HG03103 (cell line): ENCODE measurements at regions not wholly inside any gene's neighbourhood (a gene's known extent, or its start where the extent isn't known, plus 50 kb on each side); places are given as distances from the start of the nearest gene placed in this dataset.

Source experiments
- ATAC-seq: cut with Tn5 transposase; IDR thresholded peaks from one replicate; pipeline ENCODE4 v1.9.1; 2021; ENCODE audit warnings: low read depth; ENCODE audit not compliant: unreplicated experiment

DNA sequence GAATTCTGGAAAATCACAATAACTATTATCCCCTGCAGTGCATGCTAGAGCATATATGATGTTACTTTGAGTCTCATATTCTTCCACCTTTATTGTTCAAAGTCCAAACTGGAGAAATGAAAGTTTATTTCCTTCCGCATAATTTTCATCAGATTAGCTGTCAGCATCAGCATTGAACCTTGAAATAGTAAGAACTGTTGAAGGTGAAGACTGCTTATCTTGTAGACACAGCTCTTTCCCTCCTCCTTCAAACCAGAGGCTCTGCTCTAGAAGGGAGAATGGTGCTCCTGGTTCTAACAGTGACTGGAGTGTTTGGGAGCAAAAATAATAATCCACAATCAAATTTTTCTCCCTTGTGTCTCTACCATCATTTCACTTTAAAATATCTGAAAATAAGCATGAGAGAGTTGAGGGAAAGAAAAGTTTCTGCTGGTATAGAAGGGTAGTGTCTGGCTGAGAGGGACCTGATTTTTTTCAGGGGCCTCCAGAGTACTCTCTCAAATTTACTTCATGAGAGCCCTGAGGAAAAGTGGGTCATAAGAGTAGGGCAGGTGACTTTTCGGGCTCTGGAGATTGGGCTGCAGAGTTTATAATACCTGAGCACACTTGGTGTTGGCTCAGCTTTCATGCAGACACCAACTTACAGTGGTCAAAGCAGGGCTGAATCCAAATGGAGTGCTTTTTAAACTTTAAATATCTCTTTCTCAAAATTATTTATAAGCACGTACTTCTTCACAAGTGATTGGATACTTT, 170.4 kb downstream of the ZDHHC21 start:
- no peak for ATAC-seq

DNA sequence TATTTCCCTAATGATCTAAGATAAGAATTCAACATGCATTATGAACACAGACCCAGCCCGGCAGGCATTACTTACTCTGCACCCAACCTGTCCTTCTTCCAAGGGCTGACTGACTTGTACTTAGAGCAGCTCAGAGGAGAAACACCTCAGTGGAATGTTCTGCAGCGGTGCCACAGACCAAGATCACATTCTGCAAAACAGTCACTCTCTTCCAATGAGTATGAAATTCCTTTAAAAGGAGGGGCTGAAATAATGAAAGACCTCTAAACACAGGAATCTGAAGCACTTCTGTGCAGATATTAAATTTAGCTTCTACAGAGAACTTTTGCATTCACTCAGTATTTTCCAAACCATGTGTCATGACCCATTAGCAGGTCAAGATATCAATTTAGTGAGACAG, 172.9 kb downstream of the ZDHHC21 start:
- ATAC-seq, result no peak

DNA sequence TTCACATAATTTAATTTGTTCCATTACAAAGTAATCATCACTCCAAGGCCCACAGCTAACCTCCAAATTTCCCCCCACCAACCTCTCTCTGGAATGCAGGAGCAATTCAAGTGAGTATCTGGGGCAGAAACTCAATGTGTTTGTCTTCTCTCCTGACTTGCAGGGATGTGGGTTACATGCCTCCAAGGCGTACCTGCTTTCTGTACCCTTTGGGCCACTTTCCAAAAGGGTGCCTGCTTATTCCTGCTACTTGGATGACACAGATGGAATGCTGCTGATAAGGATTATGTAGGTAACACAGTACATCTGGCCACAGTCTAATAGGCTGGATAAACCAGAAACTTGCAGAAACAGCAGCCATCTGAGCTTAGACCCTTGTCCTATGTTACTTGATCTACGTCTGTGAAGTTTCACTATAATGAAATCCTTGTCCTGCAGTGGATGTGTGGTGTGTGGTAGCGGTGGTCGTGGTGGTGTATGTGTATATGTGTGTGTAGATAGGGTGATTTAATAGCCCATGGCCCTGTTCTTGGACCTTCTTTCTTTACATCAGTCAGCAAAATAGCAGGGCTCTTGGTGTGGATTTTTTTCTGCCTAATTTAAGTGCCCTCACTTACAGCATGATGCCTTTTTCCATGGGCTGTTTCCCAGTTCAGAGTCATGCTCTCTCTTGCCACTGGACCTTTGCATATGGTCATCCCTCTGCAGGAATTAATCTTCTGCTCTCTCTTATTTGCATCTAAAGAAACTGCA, 175.9 kb downstream of the ZDHHC21 start:
- no peak for ATAC-seq

DNA sequence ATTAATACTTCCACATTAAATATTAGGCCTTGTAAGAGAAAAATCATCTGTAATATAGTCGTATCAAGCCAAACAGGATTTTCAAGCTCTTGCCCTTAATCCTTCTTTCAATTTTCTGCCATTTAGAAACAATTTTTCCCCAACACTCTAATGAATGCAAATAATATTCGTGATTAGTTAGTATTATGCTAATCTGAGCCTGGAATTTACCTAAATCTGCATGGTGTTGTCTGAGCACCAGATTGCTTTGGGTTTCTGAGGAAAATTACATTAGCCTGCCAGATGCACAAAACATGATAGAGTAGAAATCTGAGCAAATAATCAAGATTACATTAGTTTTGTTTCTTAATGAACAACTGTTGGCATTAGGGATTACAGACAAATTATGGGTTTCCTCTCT, 176.6 kb downstream of the ZDHHC21 start:
- no peak for ATAC-seq

DNA sequence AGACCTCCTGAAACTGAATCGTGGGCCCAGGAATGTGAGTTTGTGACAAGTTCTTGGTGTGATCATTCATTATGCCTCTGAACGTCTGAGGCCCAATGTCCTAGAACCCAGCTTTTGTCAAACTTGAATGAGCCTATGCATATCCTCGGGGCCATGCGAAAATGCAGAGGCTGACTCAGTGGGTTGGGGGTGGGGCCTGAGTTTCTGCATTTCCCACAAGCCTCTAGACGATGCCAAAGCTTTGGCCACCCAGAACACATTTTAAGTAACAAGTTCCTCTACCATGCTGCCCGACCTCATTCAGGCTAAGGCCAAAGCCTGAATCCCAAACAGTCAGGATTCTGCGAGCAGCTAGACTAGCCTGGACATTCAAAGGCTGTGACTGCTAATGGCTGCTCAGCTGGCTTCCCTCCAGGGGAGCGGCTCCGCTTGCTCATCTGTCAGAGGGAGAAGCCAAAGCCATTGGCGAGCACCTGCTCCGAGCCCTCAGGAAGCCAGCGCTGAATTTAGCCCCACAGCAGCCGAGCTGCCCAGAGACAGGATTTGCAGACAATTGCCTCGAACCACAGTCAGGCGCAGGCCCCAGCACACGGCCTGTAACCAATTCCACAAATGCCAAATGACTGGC, 177.5 kb downstream of the ZDHHC21 start:
- ATAC-seq, result no peak

DNA sequence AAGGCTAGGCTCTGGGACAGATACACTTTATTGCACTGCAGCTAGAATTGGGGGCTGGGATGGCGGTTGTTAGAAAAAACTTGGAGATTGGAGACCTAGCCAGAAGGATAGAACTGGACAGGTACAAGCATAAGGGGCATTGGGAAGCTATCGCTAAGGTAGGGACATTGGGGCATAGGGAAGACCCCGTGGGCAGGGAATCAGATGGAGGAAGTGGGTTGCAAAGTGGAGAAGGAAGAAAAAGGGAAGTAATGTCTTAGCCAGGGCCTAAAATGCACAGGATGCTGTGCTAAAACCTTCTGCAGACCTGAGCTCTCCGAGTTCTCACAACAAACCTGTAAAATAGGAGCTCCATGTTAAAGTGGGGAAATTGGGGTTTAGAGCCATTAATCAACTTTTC, 178.2 kb downstream of the ZDHHC21 start:
- ATAC-seq, result no peak

DNA sequence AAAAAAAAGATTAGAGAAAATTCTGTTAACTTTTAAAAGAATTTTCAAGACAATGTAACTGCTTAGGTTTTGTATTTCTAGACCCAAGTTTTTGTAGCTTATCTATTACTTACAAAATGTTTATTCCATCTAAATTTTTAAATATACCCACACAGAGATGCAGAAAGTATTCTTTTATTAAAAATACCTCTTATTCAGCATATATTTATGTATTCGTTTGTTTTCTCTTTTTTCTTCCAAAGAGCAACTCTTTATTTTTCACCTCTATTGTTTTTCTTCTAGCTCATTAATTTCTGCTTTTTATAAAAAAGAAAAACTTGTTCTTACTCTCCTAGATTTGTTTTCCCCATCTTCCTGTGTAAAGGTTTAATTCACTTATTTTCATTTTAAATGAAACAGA, 180.3 kb downstream of the ZDHHC21 start:
- no peak for ATAC-seq

DNA sequence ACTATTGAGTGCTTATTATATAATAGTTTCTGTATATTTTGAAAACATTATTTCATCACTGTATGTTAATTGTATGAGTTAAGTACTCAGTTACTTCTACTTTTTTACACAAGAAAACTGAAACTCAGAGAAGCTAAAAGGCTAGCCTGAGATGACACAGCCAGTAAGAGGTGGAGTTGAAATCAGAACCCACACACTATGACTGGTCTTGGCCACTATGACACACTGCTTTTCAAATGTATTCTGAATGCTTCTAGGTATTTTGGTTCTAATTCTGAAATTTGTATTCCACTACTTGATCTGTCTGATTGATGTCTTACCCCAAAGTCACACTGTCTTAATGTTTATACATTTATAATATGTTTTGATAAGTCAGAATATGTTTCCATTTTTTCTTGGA, 181.8 kb downstream of the ZDHHC21 start:
- peak; percentile 56 for ATAC-seq

DNA sequence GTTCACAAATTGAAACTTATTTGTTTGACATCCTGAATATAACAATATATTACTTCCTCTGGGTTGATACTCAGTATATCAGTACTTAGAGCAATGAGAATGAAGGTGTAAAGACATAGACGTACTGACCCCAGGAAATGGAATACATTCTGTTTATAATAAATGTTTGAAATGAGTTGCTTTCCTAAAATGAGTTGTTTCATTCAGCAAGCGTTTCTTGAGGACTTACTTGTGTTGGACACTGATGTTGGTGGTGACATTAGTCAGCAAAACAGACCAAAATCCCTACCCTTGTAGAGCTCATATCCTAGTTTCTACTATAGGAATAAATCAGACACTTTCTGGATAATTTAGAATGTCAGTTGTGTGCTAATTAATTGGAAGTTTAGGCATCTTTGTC, 184.3 kb downstream of the ZDHHC21 start:
- no peak for ATAC-seq

DNA sequence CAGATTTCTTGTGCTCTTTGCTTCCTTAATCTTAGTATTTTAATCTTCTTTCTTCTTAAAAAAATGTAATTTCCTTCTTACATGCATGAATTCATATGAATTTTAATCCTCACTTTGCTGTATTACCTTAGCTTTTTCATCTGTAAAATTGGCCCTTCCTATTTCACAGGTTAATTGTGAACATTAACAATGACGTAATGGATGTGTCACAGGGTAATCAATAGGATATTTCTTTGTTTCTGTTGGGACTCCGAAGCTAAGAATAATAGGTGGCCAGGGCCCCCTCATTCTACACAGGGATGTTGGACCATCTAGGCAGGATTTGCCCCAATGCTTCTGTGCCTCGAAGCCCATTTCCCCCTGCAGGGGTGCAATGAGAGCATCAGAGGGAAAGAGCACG, 187.4 kb upstream of the NFIB start:
- no peak for ATAC-seq

DNA sequence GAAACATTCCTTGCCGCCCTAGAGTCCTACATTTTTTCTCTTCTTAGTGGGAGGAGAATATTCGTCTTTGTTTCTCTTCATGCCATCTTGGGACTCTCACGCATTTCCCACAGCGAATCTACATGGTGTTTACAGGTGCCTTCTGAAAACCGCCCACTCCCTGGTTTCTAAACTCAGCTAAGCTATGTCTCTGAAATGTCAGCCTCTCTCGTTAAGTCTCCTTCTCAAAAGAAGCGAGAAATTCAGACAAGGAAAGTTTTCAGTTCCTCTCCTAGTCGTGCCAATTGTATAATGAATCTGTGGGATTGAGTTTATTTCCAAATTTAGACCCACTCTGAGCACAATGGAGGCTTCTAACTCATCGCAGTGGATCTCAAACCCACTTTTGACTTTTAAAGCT, 186.8 kb upstream of the NFIB start:
- ATAC-seq, result no peak

DNA sequence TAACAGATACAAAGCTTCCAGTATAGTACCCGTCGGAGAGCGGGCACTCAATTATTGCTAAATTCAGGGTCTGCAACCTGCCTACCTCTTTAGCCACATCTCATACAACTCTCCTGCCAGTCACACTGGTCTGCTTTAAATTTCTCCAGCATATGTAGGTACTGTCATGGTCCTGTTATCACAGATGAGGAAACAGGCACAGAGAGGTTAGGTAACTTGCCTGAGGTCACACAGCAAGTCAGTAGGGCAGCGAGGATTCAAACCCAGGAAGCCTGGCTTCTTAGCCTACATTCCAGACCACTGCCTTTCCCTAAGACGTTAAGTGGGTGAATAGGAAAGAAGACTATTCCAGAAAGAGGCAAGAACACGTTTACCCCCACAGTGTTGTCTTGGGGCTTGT, 186.0 kb upstream of the NFIB start:
- no peak for ATAC-seq

DNA sequence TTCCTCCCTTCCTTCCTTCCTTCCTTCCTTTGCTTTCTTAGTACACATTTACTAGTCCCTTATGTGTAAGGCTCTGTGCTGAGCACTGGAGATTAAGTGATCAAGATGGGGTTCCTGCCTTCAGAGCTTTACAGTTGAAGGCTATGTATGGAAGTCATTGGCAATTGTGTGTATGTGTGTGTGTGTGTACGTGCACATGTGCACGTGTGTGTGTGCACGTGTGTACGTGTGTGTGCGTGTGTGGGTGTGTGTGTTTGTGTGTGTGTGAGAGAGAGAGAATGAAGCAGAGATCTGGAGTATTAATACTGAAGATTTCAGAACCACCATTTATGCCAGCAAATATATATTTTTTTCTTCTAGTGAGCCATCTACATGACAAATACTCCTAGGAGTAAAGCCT, 184.9 kb upstream of the NFIB start:
- no peak for ATAC-seq

DNA sequence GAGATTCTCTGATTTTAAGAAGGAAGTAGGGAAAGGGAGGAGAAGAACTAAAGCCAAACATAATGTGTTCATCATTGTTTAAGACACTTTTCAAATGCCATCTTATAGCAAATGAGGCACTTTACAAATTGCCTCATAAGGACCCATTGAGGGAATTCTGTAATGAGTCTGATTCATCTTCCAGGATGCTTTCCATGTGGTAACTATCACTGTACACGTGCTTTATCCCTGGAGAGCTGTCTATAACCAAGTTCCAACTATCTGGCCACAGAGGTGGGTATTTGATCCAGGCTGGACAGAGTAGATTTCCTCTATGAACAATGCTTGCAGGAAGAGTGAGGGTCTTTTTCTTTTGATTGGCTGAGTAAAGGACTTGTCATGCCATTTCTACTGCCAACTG, 183.5 kb upstream of the NFIB start:
- ATAC-seq, result no peak

DNA sequence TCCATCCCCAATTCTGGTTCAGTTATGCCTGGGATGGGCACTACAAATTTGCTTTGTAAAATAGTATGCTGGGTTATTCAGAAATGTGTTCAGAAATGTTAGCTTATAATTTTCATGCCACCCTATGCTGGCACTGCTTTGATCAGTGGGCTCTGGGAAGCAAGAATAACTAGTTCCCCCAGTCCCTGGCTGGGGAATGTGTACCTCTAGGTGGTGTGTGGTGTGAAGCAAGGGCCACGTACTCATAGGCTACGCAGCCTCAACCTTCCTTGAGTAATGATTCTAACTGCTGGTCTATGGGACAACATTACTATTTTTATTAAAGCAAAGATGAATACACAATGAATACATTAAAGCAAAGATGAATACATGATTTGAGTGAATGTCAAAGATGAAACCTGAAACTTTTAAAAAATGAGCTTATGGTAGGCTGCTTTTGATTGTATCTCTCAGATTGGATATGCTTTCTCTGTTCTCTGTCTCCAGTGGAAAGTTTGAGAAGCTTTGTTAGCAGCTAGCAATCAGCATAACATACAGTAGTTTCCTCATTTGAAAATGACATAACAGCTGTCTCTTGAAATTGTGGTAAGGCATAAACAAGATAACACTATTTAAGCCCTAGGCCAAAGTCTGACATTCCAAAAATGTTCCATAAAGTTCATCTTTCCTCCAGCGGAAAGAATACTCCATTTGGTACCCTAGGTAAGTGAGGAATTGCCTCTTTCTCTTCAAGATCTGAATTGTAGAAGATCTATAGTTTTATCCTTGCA, 174.7 kb upstream of the NFIB start:
- no peak for ATAC-seq

DNA sequence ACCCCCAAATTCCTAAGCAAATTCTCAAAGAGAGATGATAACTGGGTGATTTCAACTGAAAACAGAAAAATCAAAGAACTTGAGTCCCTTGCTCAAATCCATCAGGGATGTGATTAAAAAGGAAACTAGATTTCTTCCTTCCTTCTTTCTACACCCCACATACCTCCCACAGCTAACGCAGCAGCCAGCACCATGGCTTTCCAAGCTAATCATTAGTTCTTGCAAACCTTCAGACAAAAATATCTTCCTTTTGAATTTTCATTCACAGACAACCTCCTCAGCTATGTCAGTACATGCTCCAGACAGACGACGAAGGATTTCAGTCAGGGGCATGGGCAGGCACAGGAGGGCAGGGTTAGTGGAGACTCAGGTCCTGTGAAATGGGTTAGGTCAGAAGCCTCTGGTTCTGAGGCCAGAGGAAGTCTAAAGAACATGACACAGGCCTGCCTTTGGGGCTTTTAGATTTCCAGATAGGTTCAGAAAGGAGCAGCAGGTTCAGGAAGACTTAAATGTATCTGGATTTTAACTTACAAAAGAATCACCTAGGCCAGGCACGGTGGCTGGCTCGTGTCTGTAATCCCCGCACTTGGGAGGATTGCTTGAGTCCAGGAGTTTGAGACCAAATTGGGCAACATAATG, 173.7 kb upstream of the NFIB start:
- ATAC-seq, result no peak

DNA sequence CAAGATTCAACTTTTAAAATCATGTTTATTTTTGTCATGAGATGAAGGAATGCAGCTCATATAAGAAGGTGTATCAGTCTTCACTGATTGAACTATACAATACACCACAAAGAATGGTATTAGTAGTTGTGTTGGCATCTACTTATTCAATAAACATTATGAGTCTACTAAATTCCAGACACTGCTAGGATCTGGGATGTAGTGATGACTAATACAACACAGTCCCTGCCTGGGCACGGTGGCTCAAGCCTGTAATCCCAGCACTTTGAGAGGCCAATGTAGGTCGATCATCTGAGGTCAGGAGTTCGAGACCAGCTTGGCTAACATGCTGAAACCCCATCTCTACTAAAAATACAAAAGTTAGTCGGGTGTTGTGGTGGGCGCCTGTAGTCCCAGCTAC, 171.4 kb upstream of the NFIB start:
- ATAC-seq, result no peak

DNA sequence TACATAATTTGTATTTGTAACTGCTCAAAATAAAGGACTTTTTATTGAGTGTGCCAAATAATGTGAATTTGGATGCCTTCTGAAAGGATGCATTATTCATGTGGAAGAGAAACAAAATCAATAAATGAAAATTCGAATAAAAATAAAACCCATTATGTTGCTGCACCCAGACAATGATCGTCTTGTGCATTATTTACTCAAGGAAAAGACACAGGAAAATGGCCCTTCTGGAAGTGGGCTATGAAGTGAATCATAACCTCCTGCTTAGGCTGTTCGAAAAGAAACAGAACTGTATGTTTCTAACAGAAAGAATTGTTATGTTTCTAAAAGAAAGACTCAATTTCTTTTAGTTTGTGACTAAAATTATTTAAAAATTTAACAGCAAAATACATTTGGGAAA, 168.9 kb upstream of the NFIB start:
- ATAC-seq, result no peak

DNA sequence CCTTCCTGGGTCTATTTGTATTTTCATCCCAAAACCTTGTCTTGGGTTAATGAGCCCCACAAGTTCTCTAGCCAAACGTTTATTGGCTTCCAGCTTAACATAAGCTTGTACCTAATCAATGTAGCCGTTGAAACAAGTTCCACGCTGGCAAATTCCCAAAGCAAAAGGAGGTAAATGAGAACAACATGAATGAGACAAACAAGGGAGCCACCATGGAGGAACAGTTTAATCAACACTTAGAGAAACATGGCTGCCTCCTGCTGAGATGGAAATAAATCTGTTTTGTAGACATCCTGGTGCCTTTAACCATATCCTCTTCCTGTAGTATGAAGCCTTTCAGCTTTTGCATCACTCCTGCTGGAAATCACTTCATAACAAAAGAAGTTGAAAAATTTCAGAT, 166.6 kb upstream of the NFIB start:
- ATAC-seq, result no peak

DNA sequence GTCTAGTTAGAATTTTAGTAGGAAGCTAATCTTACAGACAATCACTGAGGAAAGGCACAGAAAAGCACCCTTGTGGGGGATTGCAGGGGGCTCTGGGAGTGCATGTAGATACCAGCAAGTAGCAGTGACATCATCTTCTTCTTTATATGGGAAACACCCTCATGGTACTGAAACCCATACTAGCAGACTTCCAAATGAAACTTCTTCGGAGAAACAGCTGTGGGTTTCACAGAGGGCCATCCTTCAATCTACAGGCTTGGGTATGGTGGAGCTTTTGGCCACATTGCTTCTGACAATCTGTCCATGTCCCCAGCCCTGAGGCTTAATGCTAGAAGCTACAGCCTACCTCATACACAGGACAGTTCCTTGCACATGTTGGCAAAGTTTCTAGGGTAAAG, 165.2 kb upstream of the NFIB start:
- ATAC-seq, result no peak
